ENCODE measurements at regions not wholly inside any gene's neighbourhood (a gene's known extent, or its start where the extent isn't known, plus 50 kb on each side); places are given as distances from the start of the nearest gene placed in this dataset.

DNA sequence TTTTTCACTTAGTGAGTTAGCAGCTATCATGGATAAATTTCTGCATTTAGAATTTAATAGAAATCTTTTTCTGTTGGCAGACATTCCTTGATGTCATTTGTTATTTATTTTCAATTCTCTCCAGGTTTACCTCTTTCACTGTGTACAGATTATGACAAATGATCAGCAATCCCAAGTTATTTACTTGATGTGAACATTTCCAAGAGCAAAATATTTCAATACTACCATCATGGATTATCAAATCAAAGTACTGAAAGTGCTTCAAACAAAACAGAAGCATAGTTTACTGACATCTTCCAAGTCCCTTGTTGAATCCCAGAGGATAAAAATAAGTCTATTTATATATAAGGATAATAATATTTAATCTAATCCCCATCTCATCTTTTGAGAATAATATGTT, 852.2 kb upstream of the CITED2 start:
- Mint-ChIP-seq H3K9me3 (peaks cover 12% of the 10 kb centered on the region), H3K4me3 (no peak overlapping the region), H3K27me3 (ENCODE audit: low read depth) (no peaks in the 10 kb centered on the region), H3K36me3 (ENCODE audit: low read depth) (peaks cover 6% of the 10 kb centered on the region), H3K4me1 (peaks cover 5% of the 10 kb centered on the region), H3K27ac (no peak overlapping the region)
- TF ChIP-seq, protein P1, sequence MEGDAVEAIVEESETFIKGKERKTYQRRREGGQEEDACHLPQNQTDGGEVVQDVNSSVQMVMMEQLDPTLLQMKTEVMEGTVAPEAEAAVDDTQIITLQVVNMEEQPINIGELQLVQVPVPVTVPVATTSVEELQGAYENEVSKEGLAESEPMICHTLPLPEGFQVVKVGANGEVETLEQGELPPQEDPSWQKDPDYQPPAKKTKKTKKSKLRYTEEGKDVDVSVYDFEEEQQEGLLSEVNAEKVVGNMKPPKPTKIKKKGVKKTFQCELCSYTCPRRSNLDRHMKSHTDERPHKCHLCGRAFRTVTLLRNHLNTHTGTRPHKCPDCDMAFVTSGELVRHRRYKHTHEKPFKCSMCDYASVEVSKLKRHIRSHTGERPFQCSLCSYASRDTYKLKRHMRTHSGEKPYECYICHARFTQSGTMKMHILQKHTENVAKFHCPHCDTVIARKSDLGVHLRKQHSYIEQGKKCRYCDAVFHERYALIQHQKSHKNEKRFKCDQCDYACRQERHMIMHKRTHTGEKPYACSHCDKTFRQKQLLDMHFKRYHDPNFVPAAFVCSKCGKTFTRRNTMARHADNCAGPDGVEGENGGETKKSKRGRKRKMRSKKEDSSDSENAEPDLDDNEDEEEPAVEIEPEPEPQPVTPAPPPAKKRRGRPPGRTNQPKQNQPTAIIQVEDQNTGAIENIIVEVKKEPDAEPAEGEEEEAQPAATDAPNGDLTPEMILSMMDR (IDR thresholded peaks at IDR 0.05; ENCODE audit: unreplicated experiment in 3 of 3): no peak

DNA sequence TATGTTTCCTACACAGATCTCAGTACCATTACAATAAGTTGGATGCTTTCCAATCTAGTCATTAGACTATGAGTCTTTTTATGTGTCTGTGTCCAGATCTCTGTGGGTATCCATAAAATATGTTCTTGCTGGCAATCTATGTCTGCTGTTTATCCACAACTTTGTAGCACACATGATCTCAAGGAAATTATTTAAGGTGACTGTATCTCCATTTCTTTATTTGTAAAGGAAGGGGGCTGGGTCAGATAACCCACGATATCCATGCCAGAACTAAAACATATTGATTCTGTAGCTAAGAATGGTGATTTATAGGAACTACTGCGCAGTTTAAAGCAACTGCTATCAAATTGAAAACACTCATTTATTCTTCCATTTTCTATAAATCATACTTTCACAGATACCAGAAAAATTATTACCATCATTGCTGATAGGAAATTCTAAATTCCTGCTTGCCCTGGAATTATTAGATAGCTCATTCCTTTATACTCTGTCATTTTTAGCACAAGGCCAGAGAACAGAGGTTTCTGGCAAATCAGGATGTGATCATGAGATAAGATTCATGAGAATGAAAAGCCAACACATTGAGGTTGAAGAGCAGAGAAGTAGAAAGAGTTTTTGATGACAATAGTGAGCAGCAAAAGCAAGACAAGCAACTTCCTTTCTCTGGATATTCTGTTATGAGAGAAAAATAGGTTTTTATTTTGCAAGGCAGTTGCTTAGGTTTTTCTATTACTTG, 851.4 kb upstream of the CITED2 start:
- no peaks in the 10 kb centered on the region for H3K36me3 Mint-ChIP-seq (ENCODE audit: low read depth)

GRCh38 chr6:140217283-140217682, 842.8 kb upstream of the CITED2 start:
- Mint-ChIP-seq H3K36me3 (ENCODE audit: low read depth) (no peaks in the 10 kb centered on the region), H3K4me1 (no peaks in the 10 kb centered on the region), H3K9me3 (peaks cover 19% of the 10 kb centered on the region), H3K27me3 (ENCODE audit: low read depth) (peaks cover 5% of the 10 kb centered on the region), H3K4me3 (no peak overlapping the region), H3K27ac (no peak overlapping the region)
- TF ChIP-seq, protein P1 (IDR thresholded peaks at IDR 0.05; ENCODE audit: unreplicated experiment in 3 of 3): no peak

More for the DNA sequence above, 851.4 kb upstream of the CITED2 start:
- Mint-ChIP-seq H3K4me3 (no peak overlapping the region), H3K27ac (no peak overlapping the region), H3K9me3 (peaks cover 5% of the 10 kb centered on the region), H3K4me1 (peaks cover 5% of the 10 kb centered on the region), H3K27me3 (ENCODE audit: low read depth) (no peaks in the 10 kb centered on the region)
- TF ChIP-seq, protein P1 (IDR thresholded peaks at IDR 0.05; ENCODE audit: unreplicated experiment in 3 of 3): no peak

DNA sequence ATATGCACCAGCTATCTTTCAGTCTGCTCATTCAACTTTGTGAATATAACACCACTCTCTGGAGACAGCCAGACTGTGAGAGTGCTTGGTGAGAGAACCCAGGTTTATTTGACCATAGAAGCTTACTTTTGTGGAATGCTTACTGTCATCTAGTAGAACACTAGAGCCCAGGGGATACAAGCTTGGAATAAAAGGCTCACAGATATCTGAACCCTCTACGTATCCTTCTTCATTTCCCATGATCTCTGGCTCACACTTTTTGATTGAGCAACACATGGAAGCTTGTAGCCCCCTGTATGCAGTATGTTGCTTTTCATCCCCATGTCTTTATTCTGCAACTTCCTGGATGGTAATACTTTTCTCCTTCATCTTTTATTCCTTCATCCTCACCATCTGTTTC, 835.3 kb upstream of the CITED2 start:
- TF ChIP-seq, protein P1 (IDR thresholded peaks at IDR 0.05; ENCODE audit: unreplicated experiment in 3 of 3): no peak
- H3K4me3 Mint-ChIP-seq: no peak overlapping the region
- H3K27ac Mint-ChIP-seq: no peak overlapping the region
- H3K27me3 Mint-ChIP-seq (ENCODE audit: low read depth): no peaks in the 10 kb centered on the region
- H3K36me3 Mint-ChIP-seq (ENCODE audit: low read depth): no peaks in the 10 kb centered on the region
- H3K9me3 Mint-ChIP-seq: peaks cover 2% of the 10 kb centered on the region
- peaks cover 4% of the 10 kb centered on the region for H3K4me1 Mint-ChIP-seq

DNA sequence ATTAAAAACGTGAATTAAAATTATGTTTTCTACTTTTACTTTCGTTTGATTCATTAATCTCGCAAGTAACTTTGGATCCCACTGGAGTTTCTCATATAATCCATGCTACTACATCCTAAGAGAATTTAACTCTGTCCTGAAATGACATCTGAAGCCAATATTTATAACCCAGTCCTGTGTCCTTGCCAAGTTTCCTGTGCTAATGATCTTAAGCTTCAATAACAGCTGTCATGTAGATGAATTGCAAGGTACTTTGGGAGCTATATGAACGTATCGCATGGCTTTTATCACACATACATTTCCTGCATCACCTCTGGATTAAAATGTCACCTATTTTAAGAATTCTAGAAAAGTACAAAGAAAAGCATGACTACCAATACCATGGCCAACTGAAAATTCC, 833.8 kb upstream of the CITED2 start:
- no peak overlapping the region for H3K4me3 Mint-ChIP-seq
- no peaks in the 10 kb centered on the region for H3K36me3 Mint-ChIP-seq (ENCODE audit: low read depth)
- H3K27me3 Mint-ChIP-seq (ENCODE audit: low read depth): no peaks in the 10 kb centered on the region
- H3K4me1 Mint-ChIP-seq: peaks cover 4% of the 10 kb centered on the region
- TF ChIP-seq, protein P1 (IDR thresholded peaks at IDR 0.05; ENCODE audit: unreplicated experiment in 3 of 3): no peak
- no peak overlapping the region for H3K27ac Mint-ChIP-seq
- H3K9me3 Mint-ChIP-seq: no peaks in the 10 kb centered on the region

Measured in nephron (organoid).